ENCODE measurements at regions not wholly inside any gene's neighbourhood (a gene's known extent, or its start where the extent isn't known, plus 50 kb on each side); places are given as distances from the start of the nearest gene placed in this dataset.

DNA sequence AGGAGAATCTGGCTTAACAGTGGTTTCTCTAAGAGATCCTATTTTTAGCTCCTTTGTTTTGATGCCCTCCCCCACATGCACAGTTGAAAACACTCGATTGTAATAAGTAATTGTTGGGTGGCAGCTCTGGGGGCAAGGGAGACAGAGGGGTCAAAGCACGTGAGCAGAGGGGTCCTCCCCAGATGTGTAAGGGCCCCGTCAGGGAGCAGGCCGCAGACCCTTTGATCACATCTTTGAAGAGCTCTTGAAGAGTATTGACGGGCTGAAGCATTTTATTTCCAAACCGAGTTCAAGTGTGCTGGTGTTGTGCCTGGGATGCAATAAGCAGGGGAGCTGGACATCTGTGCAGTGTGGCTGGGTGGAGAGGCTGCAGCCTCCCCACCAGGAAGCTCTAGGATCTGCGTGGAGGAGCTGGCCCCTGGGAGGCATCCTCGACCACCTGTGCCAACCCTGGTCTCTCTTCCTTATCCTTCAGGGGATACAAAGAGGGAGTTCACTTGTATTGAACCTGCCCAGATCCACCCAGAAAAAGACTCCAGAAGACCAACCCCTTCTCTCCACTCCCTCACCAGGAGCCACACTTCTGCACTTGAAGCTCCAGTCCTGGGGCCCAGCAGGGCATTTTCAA is 473.0 kb upstream of the MGMT start:
- Mint-ChIP-seq H3K9me3 (no peaks in the 10 kb centered on the region), H3K27ac (no peak overlapping the region), H3K27me3 (no peaks in the 10 kb centered on the region)

DNA sequence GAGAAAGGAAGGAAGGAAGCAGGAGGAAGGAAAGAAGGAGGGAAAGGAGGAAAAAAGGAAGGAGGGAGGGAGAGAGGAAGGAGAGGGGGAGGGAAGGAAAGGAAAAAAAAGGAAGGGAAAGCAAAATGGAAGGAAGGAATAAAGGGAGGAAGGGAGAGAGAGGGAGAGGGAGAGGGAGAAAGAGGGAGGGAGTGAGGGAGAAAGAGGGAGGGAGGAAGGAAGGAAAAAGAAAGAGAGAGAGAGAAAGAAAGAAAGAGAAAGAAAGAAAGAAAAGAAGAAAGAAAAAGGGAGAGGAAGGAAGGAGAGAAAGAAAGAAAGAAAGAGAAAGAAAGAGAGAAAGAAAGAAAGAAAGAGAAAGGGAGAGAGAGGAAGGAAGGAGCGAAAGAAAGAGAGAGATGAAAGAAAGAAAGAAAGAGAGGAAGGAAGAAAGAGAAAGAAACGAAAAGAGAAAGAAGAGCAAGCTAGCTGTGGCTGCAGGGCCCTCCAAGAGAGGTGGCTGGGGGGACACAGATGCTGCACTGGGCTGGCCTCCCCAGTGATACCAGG is 472.4 kb upstream of the MGMT start:
- H3K36me3 Mint-ChIP-seq (ENCODE audit: low read depth) = no peaks in the 10 kb centered on the region
- H3K4me1 Mint-ChIP-seq (ENCODE audit: low read depth) = no peaks in the 10 kb centered on the region
- H3K27ac Mint-ChIP-seq = no peak overlapping the region
- H3K27me3 Mint-ChIP-seq = no peaks in the 10 kb centered on the region
- H3K9me3 Mint-ChIP-seq = no peaks in the 10 kb centered on the region
- no peak overlapping the region for H3K4me3 Mint-ChIP-seq

More for the DNA sequence above, 473.0 kb upstream of the MGMT start:
- no peaks in the 10 kb centered on the region for H3K36me3 Mint-ChIP-seq (ENCODE audit: low read depth)
- H3K4me3 Mint-ChIP-seq = no peak overlapping the region
- no peaks in the 10 kb centered on the region for H3K4me1 Mint-ChIP-seq (ENCODE audit: low read depth)

DNA sequence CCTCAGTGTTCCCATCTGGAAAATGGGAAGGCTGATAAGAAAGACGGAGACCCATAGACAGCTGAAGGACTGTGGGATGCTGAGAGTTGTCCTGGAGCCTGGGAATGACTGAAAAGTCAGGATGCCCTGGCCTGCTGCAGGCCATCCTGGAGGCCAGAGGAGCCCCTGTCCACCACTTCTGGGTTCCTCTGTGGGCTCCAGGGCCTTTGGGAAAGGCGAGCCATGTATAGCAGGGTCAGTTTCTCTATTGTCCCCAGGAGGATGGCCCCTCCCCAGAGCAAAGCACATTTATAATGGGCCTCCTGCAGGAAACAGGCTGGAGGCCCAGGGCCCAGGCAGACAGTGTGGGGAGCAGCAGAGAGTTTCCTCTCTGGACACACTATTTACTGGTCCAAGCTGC is 471.4 kb upstream of the MGMT start:
- Mint-ChIP-seq H3K9me3 (no peaks in the 10 kb centered on the region), H3K36me3 (ENCODE audit: low read depth) (no peaks in the 10 kb centered on the region), H3K27me3 (no peaks in the 10 kb centered on the region)

DNA sequence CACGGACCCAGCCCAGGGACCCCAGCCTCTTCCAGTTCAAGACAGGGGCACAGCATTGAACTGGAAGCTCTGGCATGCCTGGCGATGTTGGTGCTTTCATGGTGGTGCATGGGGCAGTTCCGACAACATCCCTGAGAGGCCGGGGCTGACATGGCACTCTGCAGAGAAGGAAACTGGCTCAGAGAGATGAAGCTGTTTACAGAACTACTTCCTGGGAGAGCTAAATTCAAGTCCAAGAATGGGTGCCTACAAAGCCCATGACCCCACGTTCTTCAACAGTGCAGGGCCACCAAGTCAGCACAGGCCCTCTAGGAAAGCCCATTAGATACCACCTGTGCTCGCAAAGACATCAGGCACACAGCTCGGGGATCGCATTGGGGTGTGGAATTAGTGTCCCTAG is 470.9 kb upstream of the MGMT start:
- no peaks in the 10 kb centered on the region for H3K4me1 Mint-ChIP-seq (ENCODE audit: low read depth)
- H3K27me3 Mint-ChIP-seq = no peaks in the 10 kb centered on the region
- no peak overlapping the region for H3K27ac Mint-ChIP-seq
- H3K9me3 Mint-ChIP-seq = no peaks in the 10 kb centered on the region
- no peak overlapping the region for H3K4me3 Mint-ChIP-seq
- no peaks in the 10 kb centered on the region for H3K36me3 Mint-ChIP-seq (ENCODE audit: low read depth)

More for the DNA sequence above, 471.4 kb upstream of the MGMT start:
- no peak overlapping the region for H3K4me3 Mint-ChIP-seq
- no peaks in the 10 kb centered on the region for H3K4me1 Mint-ChIP-seq (ENCODE audit: low read depth)
- no peak overlapping the region for H3K27ac Mint-ChIP-seq

DNA sequence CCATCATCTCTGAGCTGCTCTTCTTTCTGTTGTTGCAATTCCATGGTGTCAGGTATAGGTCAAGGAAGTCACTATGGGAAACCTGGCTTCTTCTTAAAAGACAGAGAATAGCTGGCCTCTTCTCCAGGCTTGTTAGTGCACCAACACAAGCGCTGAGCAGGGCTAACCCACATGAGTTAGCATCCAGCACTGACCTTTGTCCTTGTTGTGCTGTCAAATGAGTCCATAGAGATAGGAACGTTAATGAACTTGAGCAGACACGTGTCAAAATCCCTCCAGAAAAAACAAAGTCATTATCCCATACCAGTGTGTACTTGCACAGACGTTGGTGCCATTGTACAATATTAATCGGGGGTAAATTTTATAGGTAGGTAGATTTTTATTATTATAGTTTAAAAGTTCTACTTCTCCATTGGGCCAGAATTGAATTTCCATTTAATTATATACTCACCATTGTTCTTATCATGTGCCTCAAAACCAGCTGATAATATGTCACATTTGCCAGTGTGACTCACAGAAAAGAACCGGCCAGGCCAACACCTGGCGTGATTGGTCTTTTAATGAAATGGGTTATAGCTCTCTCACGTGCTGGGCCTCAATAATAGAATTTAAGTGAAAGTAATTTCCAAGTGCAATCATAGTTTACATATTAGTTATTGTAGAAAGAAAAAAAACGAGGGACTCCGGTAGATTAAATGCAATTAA is 468.8 kb upstream of the MGMT start:
- no peaks in the 10 kb centered on the region for H3K36me3 Mint-ChIP-seq (ENCODE audit: low read depth)
- no peak overlapping the region for H3K4me3 Mint-ChIP-seq
- H3K27me3 Mint-ChIP-seq = no peaks in the 10 kb centered on the region
- H3K9me3 Mint-ChIP-seq = no peaks in the 10 kb centered on the region
- no peak overlapping the region for H3K27ac Mint-ChIP-seq
- H3K4me1 Mint-ChIP-seq (ENCODE audit: low read depth) = no peaks in the 10 kb centered on the region

DNA sequence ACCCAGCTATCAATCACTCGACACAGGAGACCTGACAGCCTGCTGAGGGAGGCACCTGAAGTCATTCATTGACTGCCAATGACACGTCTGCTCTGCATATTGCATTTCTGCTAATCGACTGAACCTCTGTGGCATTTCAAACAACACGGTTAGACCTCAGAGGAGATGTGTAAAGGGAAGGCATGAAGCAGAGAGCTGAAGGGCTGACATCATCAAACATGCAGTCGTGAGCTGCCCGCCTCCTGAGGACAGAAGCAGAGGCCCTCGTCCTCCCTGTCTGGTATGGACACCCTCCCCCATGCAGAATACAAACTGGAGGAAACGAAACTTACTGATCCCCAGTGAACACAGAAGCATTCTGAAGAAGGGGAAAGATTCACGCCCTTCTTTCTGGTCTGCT is 462.6 kb upstream of the MGMT start:
- no peak overlapping the region for H3K27ac Mint-ChIP-seq
- H3K36me3 Mint-ChIP-seq (ENCODE audit: low read depth) = no peaks in the 10 kb centered on the region
- H3K9me3 Mint-ChIP-seq = peaks cover 6% of the 10 kb centered on the region
- no peak overlapping the region for H3K4me3 Mint-ChIP-seq
- H3K27me3 Mint-ChIP-seq = peaks cover 4% of the 10 kb centered on the region
- H3K4me1 Mint-ChIP-seq (ENCODE audit: low read depth) = no peaks in the 10 kb centered on the region

DNA sequence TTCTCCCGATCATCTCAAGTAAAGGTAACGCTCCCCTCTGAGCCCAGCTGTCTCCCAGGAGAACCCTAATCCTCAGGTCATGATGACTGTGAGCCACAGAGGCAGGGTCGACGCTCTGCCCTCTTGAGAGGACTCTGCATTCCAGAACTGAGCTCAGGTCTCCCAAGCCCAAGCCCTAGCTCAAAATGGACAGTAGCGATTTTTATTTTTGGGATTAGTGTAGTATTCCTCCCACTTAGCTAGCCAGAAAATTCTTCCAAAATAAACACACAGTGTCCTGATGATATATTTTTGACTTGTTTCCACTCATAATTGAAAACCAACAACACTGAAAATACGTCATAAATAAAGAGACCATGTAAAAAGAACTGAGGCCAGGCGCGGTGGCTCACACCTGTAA is 462.0 kb upstream of the MGMT start:
- H3K27me3 Mint-ChIP-seq = peaks cover 4% of the 10 kb centered on the region
- H3K27ac Mint-ChIP-seq = no peak overlapping the region
- no peak overlapping the region for H3K4me3 Mint-ChIP-seq
- no peaks in the 10 kb centered on the region for H3K36me3 Mint-ChIP-seq (ENCODE audit: low read depth)
- no peaks in the 10 kb centered on the region for H3K4me1 Mint-ChIP-seq (ENCODE audit: low read depth)
- H3K9me3 Mint-ChIP-seq = peaks cover 8% of the 10 kb centered on the region

DNA sequence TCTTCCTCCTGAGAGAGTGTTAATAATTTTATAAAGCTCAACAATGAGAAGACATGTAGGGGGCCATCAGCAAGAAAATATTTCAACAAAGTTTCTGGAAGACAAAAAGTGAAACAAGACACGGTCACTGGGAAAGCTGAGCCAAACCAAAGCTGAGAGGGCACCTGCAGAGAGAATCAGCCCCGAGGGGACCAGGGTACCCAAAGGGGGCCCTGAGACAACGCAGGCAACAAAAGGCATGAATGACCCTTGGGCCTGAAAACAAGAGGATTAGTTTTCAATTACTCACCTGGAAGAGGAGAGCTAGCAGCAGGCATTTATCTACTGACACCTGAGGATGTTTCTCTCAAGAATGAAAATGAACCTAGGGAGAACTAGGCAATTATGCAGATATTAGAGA is 461.2 kb upstream of the MGMT start:
- no peak overlapping the region for H3K4me3 Mint-ChIP-seq
- H3K27ac Mint-ChIP-seq = no peak overlapping the region
- H3K4me1 Mint-ChIP-seq (ENCODE audit: low read depth) = no peaks in the 10 kb centered on the region
- peaks cover 4% of the 10 kb centered on the region for H3K27me3 Mint-ChIP-seq
- peaks cover 8% of the 10 kb centered on the region for H3K9me3 Mint-ChIP-seq
- no peaks in the 10 kb centered on the region for H3K36me3 Mint-ChIP-seq (ENCODE audit: low read depth)

DNA sequence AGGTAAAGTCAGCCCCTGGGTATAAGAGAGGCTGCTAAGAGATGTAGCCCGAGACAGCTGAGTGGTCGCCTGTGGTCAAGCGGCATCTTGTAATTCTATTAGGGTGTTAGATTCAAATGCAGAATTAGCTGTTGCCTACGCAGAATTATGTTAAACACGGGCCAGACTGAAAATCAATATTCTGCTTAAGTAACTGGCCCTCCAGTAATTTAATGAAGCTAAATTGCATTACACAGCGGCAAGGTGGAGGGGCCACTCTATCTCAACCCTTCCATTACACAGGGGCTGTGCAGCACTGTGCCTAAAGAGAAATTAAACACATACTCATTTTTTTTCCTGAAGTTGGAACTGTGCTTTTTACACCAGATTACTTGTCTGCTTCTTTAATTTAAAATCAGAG is 448.5 kb upstream of the MGMT start:
- no peaks in the 10 kb centered on the region for H3K4me1 Mint-ChIP-seq (ENCODE audit: low read depth)
- no peak overlapping the region for H3K4me3 Mint-ChIP-seq
- H3K36me3 Mint-ChIP-seq (ENCODE audit: low read depth) = no peaks in the 10 kb centered on the region
- peaks cover 5% of the 10 kb centered on the region for H3K27me3 Mint-ChIP-seq
- no peak overlapping the region for H3K27ac Mint-ChIP-seq
- H3K9me3 Mint-ChIP-seq = no peaks in the 10 kb centered on the region

DNA sequence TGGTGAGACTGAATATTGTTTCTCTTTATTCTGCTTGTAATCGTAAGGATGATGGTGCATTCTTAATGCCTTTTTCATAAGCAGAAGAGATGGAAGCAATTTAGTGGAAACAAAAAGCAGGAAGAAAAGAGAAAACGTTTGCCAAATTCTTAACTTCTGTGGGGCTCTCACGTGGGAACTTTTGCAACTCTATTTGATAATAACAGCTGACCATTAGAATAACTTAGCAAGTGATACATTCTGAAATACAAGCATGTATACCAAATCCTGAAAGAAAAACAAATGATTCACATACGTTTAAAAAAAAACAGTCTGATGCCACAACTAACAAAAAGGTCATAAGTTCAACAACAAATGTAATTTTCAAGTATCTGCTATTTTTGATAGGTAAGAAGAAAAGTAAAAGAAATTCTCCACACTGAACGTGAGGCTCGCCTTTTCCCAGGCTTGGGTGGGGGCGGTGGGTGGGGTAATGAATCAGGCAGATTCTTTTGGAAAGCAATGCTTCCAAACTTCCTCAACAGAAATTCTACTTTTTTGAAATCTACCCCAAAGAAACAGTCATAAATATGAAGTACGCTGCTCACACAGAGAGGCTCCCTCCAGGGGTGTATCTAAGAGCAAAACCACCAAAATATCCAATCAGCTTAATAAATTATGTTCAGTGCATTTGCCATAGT is 446.2 kb upstream of the MGMT start:
- Mint-ChIP-seq H3K9me3 (no peaks in the 10 kb centered on the region), H3K36me3 (ENCODE audit: low read depth) (no peaks in the 10 kb centered on the region), H3K4me3 (no peak overlapping the region), H3K4me1 (ENCODE audit: low read depth) (no peaks in the 10 kb centered on the region), H3K27me3 (peaks cover 5% of the 10 kb centered on the region), H3K27ac (no peak overlapping the region)

DNA sequence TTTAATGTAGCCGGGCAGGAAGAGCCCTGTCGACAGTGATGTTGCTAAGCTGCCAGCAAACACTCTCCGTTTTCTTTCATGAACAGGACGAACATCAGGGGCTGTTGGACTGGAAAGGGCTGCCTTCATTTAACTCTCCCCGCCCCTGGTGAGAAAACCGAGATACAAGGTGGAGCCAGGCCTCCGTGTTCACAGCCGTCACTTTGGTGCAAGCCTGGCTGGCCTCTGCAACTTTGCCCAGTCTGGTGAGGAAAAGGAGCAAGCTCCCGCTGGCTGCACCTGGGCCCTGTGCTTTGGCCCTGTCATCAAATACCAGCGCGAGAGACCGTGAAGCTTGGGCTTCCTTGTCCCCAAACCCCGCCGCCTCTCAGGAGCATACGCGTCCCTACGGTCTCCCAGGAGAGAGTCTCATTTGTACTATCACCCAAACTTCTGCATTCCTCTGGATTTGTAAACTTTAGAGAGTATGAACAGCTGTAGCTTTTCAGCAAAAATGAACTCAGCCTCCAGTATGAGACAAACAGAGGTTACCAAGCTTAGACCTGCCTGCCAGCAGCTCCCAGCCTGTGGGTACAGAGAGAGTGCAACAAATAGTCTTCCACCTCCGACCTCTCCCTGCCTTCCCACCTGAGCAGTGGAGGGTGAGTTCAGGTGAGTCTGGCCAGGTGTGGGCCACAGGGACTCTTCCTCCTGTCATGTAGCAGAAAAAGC is 445.3 kb upstream of the MGMT start:
- H3K4me3 Mint-ChIP-seq = no peak overlapping the region
- no peaks in the 10 kb centered on the region for H3K36me3 Mint-ChIP-seq (ENCODE audit: low read depth)
- no peaks in the 10 kb centered on the region for H3K9me3 Mint-ChIP-seq
- H3K27ac Mint-ChIP-seq = no peak overlapping the region
- H3K27me3 Mint-ChIP-seq = peaks cover 5% of the 10 kb centered on the region
- no peaks in the 10 kb centered on the region for H3K4me1 Mint-ChIP-seq (ENCODE audit: low read depth)

DNA sequence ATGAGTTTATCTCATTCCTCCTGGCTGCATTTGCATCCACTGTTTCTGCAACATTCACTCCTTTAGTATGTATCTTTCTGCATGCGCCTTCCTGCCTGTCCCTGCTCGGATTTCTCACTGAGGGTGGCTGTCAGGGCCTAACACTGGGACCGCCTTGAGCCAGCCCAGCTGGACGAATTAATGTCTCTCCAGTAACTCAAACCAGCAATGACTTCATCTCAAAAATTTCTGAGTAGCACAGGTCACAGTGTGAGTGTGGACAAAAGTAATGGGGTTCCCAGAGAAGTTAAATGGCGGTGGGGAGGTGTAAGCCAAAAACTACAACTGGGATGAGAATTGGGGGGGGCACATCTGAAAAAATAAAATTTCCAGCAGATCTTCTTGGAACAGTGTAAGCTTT is 444.0 kb upstream of the MGMT start:
- no peaks in the 10 kb centered on the region for H3K4me1 Mint-ChIP-seq (ENCODE audit: low read depth)
- H3K27me3 Mint-ChIP-seq = peaks cover 5% of the 10 kb centered on the region
- H3K36me3 Mint-ChIP-seq (ENCODE audit: low read depth) = no peaks in the 10 kb centered on the region
- no peak overlapping the region for H3K4me3 Mint-ChIP-seq
- no peaks in the 10 kb centered on the region for H3K9me3 Mint-ChIP-seq
- no peak overlapping the region for H3K27ac Mint-ChIP-seq

DNA sequence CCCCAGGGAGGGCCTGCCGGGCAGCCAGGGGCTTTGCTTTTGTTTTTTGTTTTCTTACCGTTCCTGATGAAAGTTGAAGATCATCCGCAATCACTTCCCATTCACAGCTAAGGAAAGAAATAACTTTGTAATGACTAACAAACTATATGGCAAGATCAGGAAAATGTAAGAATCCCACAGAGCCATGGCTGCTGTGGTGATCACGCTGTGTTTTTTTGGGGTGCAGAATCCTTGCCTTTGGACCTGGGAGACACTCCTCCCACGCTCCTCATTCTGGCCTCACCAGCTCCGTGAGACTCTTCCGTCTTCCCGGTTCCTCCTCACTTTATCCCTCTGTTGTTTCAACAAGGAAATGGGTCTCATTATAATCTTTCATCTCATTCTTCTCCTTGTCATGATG is 443.0 kb upstream of the MGMT start:
- Mint-ChIP-seq H3K36me3 (ENCODE audit: low read depth) (no peaks in the 10 kb centered on the region), H3K27me3 (peaks cover 5% of the 10 kb centered on the region), H3K27ac (no peak overlapping the region), H3K9me3 (no peaks in the 10 kb centered on the region), H3K4me3 (no peak overlapping the region), H3K4me1 (ENCODE audit: low read depth) (no peaks in the 10 kb centered on the region)

DNA sequence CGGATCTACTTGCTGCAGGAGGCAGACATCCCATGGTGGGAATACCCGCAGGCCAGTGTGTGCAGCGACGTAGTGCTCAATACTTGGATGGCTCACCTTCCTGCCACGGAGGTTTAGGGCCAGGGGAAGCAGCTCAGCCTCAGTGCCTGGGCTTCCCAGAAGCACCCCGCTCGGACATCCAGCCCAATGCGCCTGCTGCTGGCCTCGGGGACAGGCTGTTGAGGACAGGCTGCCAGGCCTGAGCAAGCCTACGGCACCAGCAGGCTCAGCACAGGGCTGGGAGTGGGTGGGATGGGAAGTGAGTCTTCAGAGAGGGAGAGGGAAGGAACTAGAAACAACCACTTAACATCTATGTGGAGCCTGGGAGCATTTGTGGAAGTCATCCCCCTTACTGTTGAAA is 441.3 kb upstream of the MGMT start:
- H3K27me3 Mint-ChIP-seq = no peaks in the 10 kb centered on the region
- H3K4me3 Mint-ChIP-seq = no peak overlapping the region
- H3K4me1 Mint-ChIP-seq (ENCODE audit: low read depth) = no peaks in the 10 kb centered on the region
- no peaks in the 10 kb centered on the region for H3K36me3 Mint-ChIP-seq (ENCODE audit: low read depth)
- H3K9me3 Mint-ChIP-seq = no peaks in the 10 kb centered on the region
- H3K27ac Mint-ChIP-seq = no peak overlapping the region

DNA sequence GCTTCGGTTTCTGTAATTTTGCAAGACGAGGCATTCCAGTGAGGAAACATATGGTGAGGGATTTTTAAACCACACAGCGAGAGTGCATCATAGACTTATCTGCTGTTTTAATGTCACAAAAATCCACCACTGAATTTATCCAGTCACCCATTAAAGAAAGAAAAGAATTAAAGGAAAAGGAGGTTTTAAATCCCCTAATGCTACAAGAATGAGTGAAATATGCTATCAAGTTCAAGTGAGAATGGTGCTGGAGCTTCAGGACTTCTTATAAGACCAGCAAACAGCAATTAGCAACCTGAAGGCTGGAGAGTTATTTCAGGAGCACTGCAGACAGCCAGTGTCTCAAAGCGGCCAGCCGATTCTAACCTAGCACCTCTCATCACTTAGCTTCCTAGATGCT is 439.1 kb upstream of the MGMT start:
- no peaks in the 10 kb centered on the region for H3K36me3 Mint-ChIP-seq (ENCODE audit: low read depth)
- H3K4me1 Mint-ChIP-seq (ENCODE audit: low read depth) = peaks cover 4% of the 10 kb centered on the region
- no peaks in the 10 kb centered on the region for H3K9me3 Mint-ChIP-seq
- peaks cover 9% of the 10 kb centered on the region for H3K27me3 Mint-ChIP-seq
- no peak overlapping the region for H3K4me3 Mint-ChIP-seq
- no peak overlapping the region for H3K27ac Mint-ChIP-seq

Measured in stimulated activated naive CD8-positive, alpha-beta T cell treated with anti-CD3 and anti-CD28 coated beads, Interleukin-15, Interleukin-2, amounts not matched to agents 100 ng/mL and 50 ng/mL, for 24 hours (primary cell).